ENCODE measurements at regions not wholly inside any gene's neighbourhood (a gene's known extent, or its start where the extent isn't known, plus 50 kb on each side); places are given as distances from the start of the nearest gene placed in this dataset.

DNA sequence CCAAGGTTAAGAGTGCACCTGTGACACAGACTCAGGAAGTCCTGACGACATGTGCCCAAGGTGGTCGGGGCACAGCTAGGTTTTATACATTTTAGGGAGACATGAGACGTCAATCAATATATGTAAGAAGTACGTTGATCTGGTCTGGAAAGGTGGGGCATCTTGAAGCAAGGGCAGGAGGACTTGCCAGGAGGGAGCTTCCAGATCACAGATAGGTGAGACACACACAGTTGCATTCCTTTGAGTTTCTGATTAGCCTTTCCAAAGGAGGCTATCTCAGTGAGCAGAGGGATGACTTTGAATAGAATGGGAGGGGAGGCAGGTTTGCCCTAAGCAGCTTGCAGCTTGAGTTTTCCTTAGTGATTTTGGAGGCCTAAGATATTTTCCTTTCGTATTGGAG is 257.4 kb downstream of the CGGBP1 start (continued):
- TF ChIP-seq, protein P1, sequence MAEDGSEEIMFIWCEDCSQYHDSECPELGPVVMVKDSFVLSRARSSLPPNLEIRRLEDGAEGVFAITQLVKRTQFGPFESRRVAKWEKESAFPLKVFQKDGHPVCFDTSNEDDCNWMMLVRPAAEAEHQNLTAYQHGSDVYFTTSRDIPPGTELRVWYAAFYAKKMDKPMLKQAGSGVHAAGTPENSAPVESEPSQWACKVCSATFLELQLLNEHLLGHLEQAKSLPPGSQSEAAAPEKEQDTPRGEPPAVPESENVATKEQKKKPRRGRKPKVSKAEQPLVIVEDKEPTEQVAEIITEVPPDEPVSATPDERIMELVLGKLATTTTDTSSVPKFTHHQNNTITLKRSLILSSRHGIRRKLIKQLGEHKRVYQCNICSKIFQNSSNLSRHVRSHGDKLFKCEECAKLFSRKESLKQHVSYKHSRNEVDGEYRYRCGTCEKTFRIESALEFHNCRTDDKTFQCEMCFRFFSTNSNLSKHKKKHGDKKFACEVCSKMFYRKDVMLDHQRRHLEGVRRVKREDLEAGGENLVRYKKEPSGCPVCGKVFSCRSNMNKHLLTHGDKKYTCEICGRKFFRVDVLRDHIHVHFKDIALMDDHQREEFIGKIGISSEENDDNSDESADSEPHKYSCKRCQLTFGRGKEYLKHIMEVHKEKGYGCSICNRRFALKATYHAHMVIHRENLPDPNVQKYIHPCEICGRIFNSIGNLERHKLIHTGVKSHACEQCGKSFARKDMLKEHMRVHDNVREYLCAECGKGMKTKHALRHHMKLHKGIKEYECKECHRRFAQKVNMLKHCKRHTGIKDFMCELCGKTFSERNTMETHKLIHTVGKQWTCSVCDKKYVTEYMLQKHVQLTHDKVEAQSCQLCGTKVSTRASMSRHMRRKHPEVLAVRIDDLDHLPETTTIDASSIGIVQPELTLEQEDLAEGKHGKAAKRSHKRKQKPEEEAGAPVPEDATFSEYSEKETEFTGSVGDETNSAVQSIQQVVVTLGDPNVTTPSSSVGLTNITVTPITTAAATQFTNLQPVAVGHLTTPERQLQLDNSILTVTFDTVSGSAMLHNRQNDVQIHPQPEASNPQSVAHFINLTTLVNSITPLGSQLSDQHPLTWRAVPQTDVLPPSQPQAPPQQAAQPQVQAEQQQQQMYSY (CRISPR knock-in tag; IDR thresholded peaks at IDR 0.05) = no peak

DNA sequence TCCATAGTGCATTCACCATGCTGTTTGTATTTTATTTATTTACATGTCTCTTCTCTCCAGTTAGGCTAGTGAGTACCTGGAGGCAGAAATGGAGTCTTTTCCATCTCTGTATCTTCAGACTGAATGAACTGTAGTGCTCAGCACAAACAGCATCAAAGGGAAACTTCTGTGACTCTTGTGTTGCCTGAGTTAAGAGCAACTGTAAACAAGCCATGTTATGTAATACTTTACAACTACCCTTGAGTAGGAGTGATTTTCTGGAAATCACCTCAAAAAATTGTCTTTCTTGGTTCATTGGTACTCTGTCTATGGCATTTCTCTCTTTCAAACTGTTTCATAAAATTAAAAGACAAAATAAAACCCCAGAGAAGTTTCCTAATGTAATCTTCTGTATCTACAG is 258.3 kb downstream of the CGGBP1 start:
- CTCF ChIA-PET = interaction anchor here (1.6 kb wide), 1 partner anchor 450 kb away, joined by 3 read pairs; no protein-coding TSS in a partner anchor

More for the DNA sequence above, 258.3 kb downstream of the CGGBP1 start:
- DNase-seq (ENCODE audit: low spot score) (no peak), ATAC-seq (no peak)
- POLR2A ChIA-PET = no interaction called here
- H3K4me3 Mint-ChIP-seq = no peak overlapping the region
- TF ChIP-seq ZNF423 (CRISPR knock-in tag; IDR thresholded peaks at IDR 0.05) = no peak
- TF ChIP-seq, protein P2, sequence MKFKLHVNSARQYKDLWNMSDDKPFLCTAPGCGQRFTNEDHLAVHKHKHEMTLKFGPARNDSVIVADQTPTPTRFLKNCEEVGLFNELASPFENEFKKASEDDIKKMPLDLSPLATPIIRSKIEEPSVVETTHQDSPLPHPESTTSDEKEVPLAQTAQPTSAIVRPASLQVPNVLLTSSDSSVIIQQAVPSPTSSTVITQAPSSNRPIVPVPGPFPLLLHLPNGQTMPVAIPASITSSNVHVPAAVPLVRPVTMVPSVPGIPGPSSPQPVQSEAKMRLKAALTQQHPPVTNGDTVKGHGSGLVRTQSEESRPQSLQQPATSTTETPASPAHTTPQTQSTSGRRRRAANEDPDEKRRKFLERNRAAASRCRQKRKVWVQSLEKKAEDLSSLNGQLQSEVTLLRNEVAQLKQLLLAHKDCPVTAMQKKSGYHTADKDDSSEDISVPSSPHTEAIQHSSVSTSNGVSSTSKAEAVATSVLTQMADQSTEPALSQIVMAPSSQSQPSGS (CRISPR knock-in tag; IDR thresholded peaks at IDR 0.05; ENCODE audit: borderline replicate concordance, low read depth) = no peak
- TF ChIP-seq GABPB1 (CRISPR knock-in tag; IDR thresholded peaks at IDR 0.05) = no peak
- TF ChIP-seq ZNF671 (CRISPR knock-in tag; IDR thresholded peaks at IDR 0.05) = no peak
- TF ChIP-seq, protein P3, sequence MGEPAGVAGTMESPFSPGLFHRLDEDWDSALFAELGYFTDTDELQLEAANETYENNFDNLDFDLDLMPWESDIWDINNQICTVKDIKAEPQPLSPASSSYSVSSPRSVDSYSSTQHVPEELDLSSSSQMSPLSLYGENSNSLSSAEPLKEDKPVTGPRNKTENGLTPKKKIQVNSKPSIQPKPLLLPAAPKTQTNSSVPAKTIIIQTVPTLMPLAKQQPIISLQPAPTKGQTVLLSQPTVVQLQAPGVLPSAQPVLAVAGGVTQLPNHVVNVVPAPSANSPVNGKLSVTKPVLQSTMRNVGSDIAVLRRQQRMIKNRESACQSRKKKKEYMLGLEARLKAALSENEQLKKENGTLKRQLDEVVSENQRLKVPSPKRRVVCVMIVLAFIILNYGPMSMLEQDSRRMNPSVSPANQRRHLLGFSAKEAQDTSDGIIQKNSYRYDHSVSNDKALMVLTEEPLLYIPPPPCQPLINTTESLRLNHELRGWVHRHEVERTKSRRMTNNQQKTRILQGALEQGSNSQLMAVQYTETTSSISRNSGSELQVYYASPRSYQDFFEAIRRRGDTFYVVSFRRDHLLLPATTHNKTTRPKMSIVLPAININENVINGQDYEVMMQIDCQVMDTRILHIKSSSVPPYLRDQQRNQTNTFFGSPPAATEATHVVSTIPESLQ (CRISPR knock-in tag; IDR thresholded peaks at IDR 0.05) = no peak
- TF ChIP-seq, protein P4, sequence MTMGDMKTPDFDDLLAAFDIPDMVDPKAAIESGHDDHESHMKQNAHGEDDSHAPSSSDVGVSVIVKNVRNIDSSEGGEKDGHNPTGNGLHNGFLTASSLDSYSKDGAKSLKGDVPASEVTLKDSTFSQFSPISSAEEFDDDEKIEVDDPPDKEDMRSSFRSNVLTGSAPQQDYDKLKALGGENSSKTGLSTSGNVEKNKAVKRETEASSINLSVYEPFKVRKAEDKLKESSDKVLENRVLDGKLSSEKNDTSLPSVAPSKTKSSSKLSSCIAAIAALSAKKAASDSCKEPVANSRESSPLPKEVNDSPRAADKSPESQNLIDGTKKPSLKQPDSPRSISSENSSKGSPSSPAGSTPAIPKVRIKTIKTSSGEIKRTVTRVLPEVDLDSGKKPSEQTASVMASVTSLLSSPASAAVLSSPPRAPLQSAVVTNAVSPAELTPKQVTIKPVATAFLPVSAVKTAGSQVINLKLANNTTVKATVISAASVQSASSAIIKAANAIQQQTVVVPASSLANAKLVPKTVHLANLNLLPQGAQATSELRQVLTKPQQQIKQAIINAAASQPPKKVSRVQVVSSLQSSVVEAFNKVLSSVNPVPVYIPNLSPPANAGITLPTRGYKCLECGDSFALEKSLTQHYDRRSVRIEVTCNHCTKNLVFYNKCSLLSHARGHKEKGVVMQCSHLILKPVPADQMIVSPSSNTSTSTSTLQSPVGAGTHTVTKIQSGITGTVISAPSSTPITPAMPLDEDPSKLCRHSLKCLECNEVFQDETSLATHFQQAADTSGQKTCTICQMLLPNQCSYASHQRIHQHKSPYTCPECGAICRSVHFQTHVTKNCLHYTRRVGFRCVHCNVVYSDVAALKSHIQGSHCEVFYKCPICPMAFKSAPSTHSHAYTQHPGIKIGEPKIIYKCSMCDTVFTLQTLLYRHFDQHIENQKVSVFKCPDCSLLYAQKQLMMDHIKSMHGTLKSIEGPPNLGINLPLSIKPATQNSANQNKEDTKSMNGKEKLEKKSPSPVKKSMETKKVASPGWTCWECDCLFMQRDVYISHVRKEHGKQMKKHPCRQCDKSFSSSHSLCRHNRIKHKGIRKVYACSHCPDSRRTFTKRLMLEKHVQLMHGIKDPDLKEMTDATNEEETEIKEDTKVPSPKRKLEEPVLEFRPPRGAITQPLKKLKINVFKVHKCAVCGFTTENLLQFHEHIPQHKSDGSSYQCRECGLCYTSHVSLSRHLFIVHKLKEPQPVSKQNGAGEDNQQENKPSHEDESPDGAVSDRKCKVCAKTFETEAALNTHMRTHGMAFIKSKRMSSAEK (CRISPR knock-in tag; IDR thresholded peaks at IDR 0.05; ENCODE audit: borderline replicate concordance) = no peak
- no peak for TF ChIP-seq SOX15 (CRISPR knock-in tag; IDR thresholded peaks at IDR 0.05)
- TF ChIP-seq, protein P5, sequence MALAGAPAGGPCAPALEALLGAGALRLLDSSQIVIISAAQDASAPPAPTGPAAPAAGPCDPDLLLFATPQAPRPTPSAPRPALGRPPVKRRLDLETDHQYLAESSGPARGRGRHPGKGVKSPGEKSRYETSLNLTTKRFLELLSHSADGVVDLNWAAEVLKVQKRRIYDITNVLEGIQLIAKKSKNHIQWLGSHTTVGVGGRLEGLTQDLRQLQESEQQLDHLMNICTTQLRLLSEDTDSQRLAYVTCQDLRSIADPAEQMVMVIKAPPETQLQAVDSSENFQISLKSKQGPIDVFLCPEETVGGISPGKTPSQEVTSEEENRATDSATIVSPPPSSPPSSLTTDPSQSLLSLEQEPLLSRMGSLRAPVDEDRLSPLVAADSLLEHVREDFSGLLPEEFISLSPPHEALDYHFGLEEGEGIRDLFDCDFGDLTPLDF (CRISPR knock-in tag; IDR thresholded peaks at IDR 0.05) = no peak
- TF ChIP-seq, protein P6, sequence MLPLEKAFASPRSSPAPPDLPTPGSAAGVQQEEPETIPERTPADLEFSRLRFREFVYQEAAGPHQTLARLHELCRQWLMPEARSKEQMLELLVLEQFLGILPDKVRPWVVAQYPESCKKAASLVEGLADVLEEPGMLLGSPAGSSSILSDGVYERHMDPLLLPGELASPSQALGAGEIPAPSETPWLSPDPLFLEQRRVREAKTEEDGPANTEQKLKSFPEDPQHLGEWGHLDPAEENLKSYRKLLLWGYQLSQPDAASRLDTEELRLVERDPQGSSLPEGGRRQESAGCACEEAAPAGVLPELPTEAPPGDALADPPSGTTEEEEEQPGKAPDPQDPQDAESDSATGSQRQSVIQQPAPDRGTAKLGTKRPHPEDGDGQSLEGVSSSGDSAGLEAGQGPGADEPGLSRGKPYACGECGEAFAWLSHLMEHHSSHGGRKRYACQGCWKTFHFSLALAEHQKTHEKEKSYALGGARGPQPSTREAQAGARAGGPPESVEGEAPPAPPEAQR (CRISPR knock-in tag; IDR thresholded peaks at IDR 0.05) = no peak
- no peak for TF ChIP-seq ETV6 (CRISPR knock-in tag; IDR thresholded peaks at IDR 0.05)
- TF ChIP-seq, protein P7, sequence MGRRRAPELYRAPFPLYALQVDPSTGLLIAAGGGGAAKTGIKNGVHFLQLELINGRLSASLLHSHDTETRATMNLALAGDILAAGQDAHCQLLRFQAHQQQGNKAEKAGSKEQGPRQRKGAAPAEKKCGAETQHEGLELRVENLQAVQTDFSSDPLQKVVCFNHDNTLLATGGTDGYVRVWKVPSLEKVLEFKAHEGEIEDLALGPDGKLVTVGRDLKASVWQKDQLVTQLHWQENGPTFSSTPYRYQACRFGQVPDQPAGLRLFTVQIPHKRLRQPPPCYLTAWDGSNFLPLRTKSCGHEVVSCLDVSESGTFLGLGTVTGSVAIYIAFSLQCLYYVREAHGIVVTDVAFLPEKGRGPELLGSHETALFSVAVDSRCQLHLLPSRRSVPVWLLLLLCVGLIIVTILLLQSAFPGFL (CRISPR knock-in tag; IDR thresholded peaks at IDR 0.05; ENCODE audit: borderline replicate concordance) = no peak
- no peak for TF ChIP-seq JAZF1 (CRISPR knock-in tag; IDR thresholded peaks at IDR 0.05)
- peak overlapping the region; percentile 4; the same call in 1 of the 2 replicates for H3K27ac Mint-ChIP-seq
- no peaks in the 10 kb centered on the region; the same call in 1 of the 2 replicates for H3K27me3 Mint-ChIP-seq (ENCODE audit: low read depth)
- H3K36me3 Mint-ChIP-seq = no peaks in the 10 kb centered on the region
- no peaks in the 10 kb centered on the region for H3K9me3 Mint-ChIP-seq
- peaks cover 24% of the 10 kb centered on the region for H3K4me1 Mint-ChIP-seq
